Peyer's patch (tissue), 4 donors: ENCODE measurements at regions not wholly inside any gene's neighbourhood (a gene's known extent, or its start where the extent isn't known, plus 50 kb on each side); places are given as distances from the start of the nearest gene placed in this dataset.

Experiments used
- DNase-seq, 3 donors: peaks; one replicate each; pipeline ENCODE4 v3.0.0-alpha.2; 2017 to 2019
- H3K27ac ChIP-seq, 4 donors: fragments of 200-600 bp; sonication (generic); one replicate each; pipeline ENCODE4 v1.5.1; 2016 to 2019
- H3K27me3 ChIP-seq, 2 donors: fragments of 200-600 bp; sonication (generic); one replicate each; pipeline ENCODE4 v1.5.1; 2019
- H3K36me3 ChIP-seq, 3 donors: fragments of 200-600 bp; sonication (generic); one replicate each; pipeline ENCODE4 v1.5.1; 2016 to 2019
- H3K4me1 ChIP-seq, 4 donors: fragments of 200-600 bp; sonication (generic); one replicate each; pipeline ENCODE4 v1.5.1; 2016 to 2019
- H3K4me3 ChIP-seq, 4 donors: fragments of 200-600 bp; sonication (generic); 1 replicate in 3 of 4; 2 replicates in 1 of 4; pipeline ENCODE4 v1.5.1; 2016 to 2019; ENCODE audit warnings: mild to moderate bottlenecking in 1 of 4
- H3K9me3 ChIP-seq, 4 donors: fragments of 200-600 bp; sonication (generic); one replicate each; pipeline ENCODE4 v1.5.1; 2016 to 2019; ENCODE audit warnings: mild to moderate bottlenecking in 1 of 4
- POLR2A ChIP-seq, 2 donors: fragments of 450-650 bp; IDR thresholded peaks; one replicate each; pipeline ENCODE4 v1.5.1; 2017; ENCODE audit warnings: antibody characterized with exemption in 2 of 2, mild to moderate bottlenecking in 2 of 2, moderate library complexity in 2 of 2
- TF ChIP-seq, protein P1 (sequence below), 6 experiments: fragments of 450-650 bp in 4 of 6; fragments of 200-600 bp in 2 of 6; sonication (generic) in 1 of 6; IDR thresholded peaks; one replicate each; pipeline ENCODE4 v1.5.1; 2017 to 2019; ENCODE audit warnings: antibody characterized with exemption in 6 of 6, mild to moderate bottlenecking in 3 of 6, moderate library complexity in 1 of 6

DNA sequence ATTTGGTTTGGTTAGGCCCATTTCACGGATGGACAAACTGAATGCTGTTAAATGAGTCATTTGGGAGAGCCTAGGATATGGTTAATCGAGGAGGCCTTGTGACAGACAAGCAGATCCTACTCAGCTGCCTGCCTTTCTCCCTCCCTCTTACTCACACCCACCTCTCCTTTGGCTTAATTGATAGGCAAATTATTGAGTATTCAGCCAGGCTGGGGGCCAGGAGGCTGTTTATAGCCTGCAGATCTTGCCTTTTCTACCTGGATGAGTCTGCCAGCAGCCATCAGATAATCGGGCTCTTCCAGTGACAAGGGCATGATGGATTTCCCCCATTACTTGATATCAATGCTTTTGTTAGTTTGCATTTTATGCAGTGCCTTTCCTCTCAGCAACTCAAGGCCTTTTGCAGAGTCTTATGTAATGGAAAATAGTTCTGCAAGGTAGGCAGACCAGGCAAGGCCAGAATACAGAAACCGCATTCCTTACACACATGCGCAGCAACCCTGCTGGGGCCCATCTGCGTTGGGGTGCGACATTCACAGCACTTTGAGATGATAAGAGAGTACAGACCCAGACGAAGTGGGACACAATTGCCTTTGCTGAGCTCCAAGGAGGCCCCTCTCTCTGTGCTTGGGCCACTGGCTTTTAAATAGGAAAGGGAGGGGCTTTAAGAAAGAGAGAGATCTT lies 96.2 kb upstream of the ATP6AP2 start:
- Histone ChIP-seq H3K4me3 (no peak overlapping the region), H3K27ac (no peak overlapping the region), H3K4me1 (no peaks in the 10 kb centered on the region), H3K36me3 (no peaks in the 10 kb centered on the region), H3K9me3 (no peaks in the 10 kb centered on the region), H3K27me3 (no peaks in the 10 kb centered on the region)
- TF ChIP-seq POLR2A (IDR thresholded peaks at IDR 0.05) = no peak
- TF ChIP-seq, protein P1, sequence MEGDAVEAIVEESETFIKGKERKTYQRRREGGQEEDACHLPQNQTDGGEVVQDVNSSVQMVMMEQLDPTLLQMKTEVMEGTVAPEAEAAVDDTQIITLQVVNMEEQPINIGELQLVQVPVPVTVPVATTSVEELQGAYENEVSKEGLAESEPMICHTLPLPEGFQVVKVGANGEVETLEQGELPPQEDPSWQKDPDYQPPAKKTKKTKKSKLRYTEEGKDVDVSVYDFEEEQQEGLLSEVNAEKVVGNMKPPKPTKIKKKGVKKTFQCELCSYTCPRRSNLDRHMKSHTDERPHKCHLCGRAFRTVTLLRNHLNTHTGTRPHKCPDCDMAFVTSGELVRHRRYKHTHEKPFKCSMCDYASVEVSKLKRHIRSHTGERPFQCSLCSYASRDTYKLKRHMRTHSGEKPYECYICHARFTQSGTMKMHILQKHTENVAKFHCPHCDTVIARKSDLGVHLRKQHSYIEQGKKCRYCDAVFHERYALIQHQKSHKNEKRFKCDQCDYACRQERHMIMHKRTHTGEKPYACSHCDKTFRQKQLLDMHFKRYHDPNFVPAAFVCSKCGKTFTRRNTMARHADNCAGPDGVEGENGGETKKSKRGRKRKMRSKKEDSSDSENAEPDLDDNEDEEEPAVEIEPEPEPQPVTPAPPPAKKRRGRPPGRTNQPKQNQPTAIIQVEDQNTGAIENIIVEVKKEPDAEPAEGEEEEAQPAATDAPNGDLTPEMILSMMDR (IDR thresholded peaks at IDR 0.05) = no peak
- no peak for DNase-seq

DNA sequence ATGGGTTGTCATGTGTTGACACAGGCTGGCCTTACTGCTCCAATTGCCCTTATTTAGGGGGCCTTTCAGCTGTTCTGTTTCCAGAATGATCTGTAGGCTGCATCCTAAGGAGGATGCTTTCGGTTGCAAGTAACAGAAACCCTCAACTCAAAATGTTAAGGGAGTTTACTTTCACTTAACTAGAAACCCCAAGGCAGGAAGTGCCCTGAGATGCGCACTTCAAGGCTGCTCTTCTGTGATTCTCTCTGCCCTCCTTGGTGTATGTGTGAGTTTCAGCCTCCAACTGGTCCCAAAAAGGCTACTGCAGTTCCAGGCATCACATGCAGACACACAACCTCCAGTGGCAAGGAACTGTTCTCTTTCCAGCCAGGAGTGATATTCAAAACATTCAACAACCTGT lies 97.3 kb upstream of the ATP6AP2 start:
- no peak for DNase-seq
- Histone ChIP-seq H3K27me3 (no peaks in the 10 kb centered on the region), H3K9me3 (no peaks in the 10 kb centered on the region), H3K4me3 (no peak overlapping the region), H3K4me1 (no peaks in the 10 kb centered on the region), H3K27ac (no peak overlapping the region), H3K36me3 (no peaks in the 10 kb centered on the region)
- TF ChIP-seq, protein P1 (IDR thresholded peaks at IDR 0.05) = no peak
- TF ChIP-seq POLR2A (IDR thresholded peaks at IDR 0.05) = no peak

DNA sequence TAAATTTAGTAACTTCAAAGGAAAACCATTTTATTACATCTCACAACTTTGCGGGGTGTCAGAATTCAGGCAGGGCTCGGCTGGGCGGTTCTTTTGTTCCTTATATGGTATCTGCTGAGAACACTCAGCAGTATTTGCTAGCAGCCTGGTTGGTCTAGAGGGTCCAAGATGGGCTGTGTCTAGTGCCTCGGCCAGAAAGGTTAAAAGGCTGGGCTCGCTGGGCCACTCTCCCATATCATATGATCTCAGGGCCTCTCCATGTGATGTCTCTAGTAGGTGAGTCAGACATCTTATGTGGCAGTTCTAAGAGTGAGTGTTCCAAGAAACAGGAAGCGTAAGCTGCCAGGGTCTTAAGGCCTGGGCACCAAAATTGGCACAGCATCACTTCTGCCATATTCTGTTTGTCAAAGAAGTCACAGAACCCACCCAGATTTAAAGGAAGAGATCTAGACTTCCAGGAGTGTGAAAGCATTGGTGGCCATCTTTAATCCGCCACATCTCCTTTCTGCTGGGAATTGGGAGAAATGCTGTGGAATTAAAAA lies 100.9 kb upstream of the ATP6AP2 start:
- TF ChIP-seq, protein P1 (IDR thresholded peaks at IDR 0.05) = no peak
- TF ChIP-seq POLR2A (IDR thresholded peaks at IDR 0.05) = no peak
- Histone ChIP-seq H3K9me3 (no peaks in the 10 kb centered on the region), H3K27me3 (no peaks in the 10 kb centered on the region), H3K4me3 (no peak overlapping the region), H3K27ac (no peak overlapping the region), H3K4me1 (no peaks in the 10 kb centered on the region), H3K36me3 (no peaks in the 10 kb centered on the region)
- DNase-seq = no peak

DNA sequence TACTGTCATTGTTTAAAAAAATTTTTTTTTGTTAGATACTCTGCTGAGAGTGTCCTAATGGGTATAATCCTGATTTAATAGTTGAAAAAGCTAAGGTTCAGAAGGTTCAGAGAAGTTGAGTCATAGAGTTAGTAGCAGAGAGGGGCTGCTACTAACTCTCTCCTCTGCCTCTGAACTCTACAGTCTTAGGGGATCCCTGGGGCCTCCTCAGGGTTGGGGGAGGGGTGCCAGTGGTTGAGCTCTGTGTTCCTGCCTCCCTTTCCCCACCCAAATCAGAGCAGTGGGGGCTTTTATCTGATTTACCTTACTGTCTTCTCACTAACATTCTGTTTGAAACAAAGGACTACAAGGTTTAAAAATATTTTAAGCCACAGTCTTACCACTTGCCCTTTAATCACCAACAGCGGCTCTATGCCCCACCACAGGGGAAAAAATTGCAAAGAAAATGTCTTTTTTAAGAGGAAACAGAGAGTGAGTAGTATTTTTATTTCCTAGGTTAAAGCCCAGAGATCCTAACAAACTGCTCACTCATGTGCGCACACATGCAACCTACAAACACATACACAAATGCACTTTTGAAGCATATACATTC lies 102.2 kb upstream of the ATP6AP2 start:
- Histone ChIP-seq H3K27me3 (no peaks in the 10 kb centered on the region), H3K4me1 (no peaks in the 10 kb centered on the region), H3K36me3 (no peaks in the 10 kb centered on the region), H3K27ac (no peak overlapping the region), H3K9me3 (no peaks in the 10 kb centered on the region), H3K4me3 (no peak overlapping the region)
- TF ChIP-seq, protein P1 (IDR thresholded peaks at IDR 0.05) = no peak
- no peak for TF ChIP-seq POLR2A (IDR thresholded peaks at IDR 0.05)
- DNase-seq = no peak

DNA sequence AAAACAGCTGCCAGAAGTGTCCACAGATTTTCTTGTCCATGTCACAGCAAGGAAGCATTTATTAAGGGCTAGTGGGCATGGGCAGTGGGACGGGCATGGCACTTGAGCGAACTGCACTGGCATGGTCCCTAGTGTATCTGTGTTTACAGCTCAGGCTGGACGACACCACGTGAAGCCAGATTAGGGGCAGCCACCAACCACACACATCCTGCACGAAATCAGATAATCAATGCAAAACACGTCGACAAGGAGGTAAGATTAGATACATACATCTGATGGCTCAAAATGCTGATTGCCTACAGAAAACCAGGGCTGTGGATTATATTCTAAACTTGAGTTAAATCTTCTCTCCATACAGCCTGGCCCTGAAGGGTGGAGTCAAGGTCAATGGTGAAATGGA lies 103.8 kb upstream of the ATP6AP2 start:
- H3K4me1 ChIP-seq = no peaks in the 10 kb centered on the region
- H3K27me3 ChIP-seq = no peaks in the 10 kb centered on the region
- no peak overlapping the region for H3K4me3 ChIP-seq
- no peaks in the 10 kb centered on the region for H3K9me3 ChIP-seq
- TF ChIP-seq, protein P1 (IDR thresholded peaks at IDR 0.05) = no peak
- TF ChIP-seq POLR2A (IDR thresholded peaks at IDR 0.05) = no peak
- no peak overlapping the region for H3K27ac ChIP-seq
- H3K36me3 ChIP-seq = no peaks in the 10 kb centered on the region
- no peak for DNase-seq
